Nephron (organoid): ENCODE measurements at regions not wholly inside any gene's neighbourhood (a gene's known extent, or its start where the extent isn't known, plus 50 kb on each side); places are given as distances from the start of the nearest gene placed in this dataset.
A peak's percentile ranks its signal among the peaks of the same experiment; 100 is the strongest.

Experiments used
- H3K27ac Mint-ChIP-seq, 3 experiments: 2 replicates each; pipeline ENCODE4 v1.8.0; 2020; ENCODE audit warnings: mixed read lengths in 3 of 3, mild to moderate bottlenecking in 2 of 3, moderate library complexity in 1 of 3
- H3K27me3 Mint-ChIP-seq: 2 replicates; pipeline ENCODE4 v1.8.0; 2021; ENCODE audit warnings: low read depth, mild to moderate bottlenecking, moderate library complexity, mixed read lengths
- H3K36me3 Mint-ChIP-seq: 2 replicates; pipeline ENCODE4 v1.8.0; 2020; ENCODE audit warnings: low read depth, mixed read lengths
- H3K4me1 Mint-ChIP-seq: 2 replicates; pipeline ENCODE4 v1.8.0; 2020; ENCODE audit warnings: mixed read lengths
- H3K4me3 Mint-ChIP-seq, 3 experiments: 2 replicates each; pipeline ENCODE4 v1.8.0; 2020; ENCODE audit warnings: mild to moderate bottlenecking in 3 of 3, mixed read lengths in 3 of 3, moderate library complexity in 2 of 3
- H3K9me3 Mint-ChIP-seq: 2 replicates; pipeline ENCODE4 v1.8.0; 2020; ENCODE audit warnings: mixed read lengths
- TF ChIP-seq, protein P1 (sequence below), 3 experiments: fragments of 200-600 bp; sonication (generic); IDR thresholded peaks; one replicate each; pipeline ENCODE4 v1.5.0; 2021; ENCODE audit warnings: antibody characterized with exemption in 3 of 3; ENCODE audit not compliant: unreplicated experiment in 3 of 3

DNA sequence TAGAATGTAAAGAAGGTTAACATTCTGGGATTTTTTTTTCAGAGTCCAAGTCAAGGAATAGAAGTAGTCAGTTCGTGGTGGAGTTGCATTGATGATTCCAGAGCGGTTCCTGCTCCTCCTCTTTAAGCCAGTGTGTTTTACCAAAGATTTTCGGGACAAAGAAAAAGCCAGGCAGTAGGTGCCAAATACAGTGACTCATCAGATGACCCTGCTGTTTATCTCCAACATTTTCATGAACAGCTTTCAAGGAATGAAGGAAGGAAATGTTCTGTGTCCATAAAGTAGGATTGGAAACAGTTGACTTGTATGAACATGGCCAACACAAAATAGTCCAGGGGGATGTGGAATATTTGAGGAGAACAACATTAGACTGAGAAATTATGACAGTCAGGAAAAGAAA is 142.4 kb upstream of the TMC3 start:
- Mint-ChIP-seq H3K4me3 (no peak overlapping the region), H3K27ac (peak overlapping the region; percentile 5 to 47 (median 24)), H3K9me3 (peaks cover 3% of the 10 kb centered on the region), H3K27me3 (no peaks in the 10 kb centered on the region), H3K36me3 (no peaks in the 10 kb centered on the region), H3K4me1 (peaks cover 24% of the 10 kb centered on the region)
- TF ChIP-seq, protein P1, sequence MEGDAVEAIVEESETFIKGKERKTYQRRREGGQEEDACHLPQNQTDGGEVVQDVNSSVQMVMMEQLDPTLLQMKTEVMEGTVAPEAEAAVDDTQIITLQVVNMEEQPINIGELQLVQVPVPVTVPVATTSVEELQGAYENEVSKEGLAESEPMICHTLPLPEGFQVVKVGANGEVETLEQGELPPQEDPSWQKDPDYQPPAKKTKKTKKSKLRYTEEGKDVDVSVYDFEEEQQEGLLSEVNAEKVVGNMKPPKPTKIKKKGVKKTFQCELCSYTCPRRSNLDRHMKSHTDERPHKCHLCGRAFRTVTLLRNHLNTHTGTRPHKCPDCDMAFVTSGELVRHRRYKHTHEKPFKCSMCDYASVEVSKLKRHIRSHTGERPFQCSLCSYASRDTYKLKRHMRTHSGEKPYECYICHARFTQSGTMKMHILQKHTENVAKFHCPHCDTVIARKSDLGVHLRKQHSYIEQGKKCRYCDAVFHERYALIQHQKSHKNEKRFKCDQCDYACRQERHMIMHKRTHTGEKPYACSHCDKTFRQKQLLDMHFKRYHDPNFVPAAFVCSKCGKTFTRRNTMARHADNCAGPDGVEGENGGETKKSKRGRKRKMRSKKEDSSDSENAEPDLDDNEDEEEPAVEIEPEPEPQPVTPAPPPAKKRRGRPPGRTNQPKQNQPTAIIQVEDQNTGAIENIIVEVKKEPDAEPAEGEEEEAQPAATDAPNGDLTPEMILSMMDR (IDR thresholded peaks at IDR 0.05; ENCODE audit: unreplicated experiment in 3 of 3) = no peak

DNA sequence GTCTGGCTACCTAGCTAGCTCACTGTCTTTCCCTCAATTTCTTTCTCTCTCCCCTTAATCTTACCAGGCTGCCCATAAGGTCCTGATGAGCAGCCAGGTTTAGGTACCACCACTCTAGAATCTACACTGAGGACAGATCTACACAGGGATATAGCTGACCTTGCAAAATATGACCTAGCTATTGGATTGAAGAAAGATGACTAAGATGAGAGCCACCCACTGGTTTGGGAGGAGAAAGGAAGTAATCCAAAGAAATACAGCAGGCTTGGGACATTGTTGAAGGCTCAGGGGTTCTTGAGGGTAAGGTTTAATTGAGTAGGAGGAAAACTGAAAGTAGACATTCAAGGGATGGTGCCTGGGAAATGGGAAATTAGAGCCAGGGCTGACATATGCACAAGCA is 142.0 kb upstream of the TMC3 start:
- no peaks in the 10 kb centered on the region for H3K27me3 Mint-ChIP-seq
- no peak overlapping the region for H3K4me3 Mint-ChIP-seq
- H3K9me3 Mint-ChIP-seq = peaks cover 3% of the 10 kb centered on the region
- TF ChIP-seq, protein P1 (IDR thresholded peaks at IDR 0.05; ENCODE audit: unreplicated experiment in 3 of 3) = no peak
- H3K27ac Mint-ChIP-seq = peak overlapping the region; percentile 5 to 47 (median 24)
- no peaks in the 10 kb centered on the region for H3K36me3 Mint-ChIP-seq
- peaks cover 29% of the 10 kb centered on the region for H3K4me1 Mint-ChIP-seq

DNA sequence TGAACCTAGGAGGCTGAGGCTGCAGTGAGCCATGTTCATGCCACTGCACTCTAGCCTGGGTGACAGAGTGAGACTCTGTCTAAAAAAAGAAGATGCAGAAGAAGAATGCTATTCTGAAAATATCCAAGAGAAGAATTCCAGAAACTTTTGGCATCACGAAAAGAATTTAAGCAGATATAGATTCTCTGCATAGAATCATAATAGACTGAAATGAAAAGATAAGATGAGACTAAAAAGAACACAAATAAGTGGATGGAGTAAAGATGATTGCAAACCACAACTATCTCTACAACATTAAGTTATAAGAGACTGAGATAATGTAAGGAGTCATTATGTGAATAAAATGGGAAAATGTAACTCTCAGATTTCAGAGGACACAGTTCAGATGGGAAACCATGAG is 140.7 kb upstream of the TMC3 start:
- Mint-ChIP-seq H3K27ac (peak overlapping the region in 2 of 3 experiments; percentile 4 to 10), H3K27me3 (no peaks in the 10 kb centered on the region), H3K4me3 (no peak overlapping the region), H3K36me3 (no peaks in the 10 kb centered on the region), H3K4me1 (peaks cover 40% of the 10 kb centered on the region), H3K9me3 (peaks cover 3% of the 10 kb centered on the region)
- TF ChIP-seq, protein P1 (IDR thresholded peaks at IDR 0.05; ENCODE audit: unreplicated experiment in 3 of 3) = no peak

DNA sequence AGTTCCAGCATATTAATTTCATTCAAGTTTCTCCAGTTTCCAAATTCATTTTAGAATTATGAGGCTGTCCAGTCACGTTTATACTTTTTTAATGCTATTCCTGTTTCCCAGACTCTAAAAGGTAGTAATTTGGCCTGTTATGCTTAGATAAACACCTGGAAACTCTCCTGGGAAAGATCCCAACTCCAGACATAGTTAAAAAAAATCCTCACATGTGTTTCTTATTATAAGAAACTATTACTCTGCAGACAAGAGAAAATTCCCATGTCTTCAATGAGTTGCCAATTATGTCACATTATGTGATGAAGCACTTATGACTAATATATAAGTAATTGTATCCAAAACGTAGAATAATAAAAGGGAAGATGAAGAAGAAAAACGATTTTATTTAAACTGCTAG is 137.1 kb upstream of the TMC3 start:
- Mint-ChIP-seq H3K27me3 (no peaks in the 10 kb centered on the region), H3K4me3 (no peak overlapping the region), H3K27ac (peak overlapping the region; percentile 41 to 77 (median 60)), H3K9me3 (peaks cover 3% of the 10 kb centered on the region), H3K36me3 (no peaks in the 10 kb centered on the region), H3K4me1 (peaks cover 35% of the 10 kb centered on the region)
- TF ChIP-seq, protein P1 (IDR thresholded peaks at IDR 0.05; ENCODE audit: unreplicated experiment in 3 of 3) = no peak

DNA sequence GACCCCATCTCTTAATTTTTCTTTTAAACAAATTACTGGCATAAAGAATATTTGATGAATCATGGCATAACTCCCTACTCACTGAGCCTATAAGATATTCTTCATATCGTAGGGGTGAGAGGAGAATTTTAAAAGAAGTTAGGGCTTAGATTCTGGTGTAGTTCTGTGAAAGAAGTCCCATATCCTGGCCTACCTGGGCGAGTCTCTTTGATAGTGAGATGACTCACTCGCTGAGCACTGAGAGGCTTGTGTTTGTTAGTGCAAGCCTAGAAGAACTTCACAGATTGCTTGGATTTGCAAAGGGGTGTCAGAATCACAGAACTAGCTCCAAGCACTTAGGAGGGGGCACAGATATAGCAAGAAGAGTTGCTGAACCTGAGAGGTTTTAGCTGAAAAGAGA is 133.8 kb upstream of the TMC3 start:
- Mint-ChIP-seq H3K36me3 (no peaks in the 10 kb centered on the region), H3K9me3 (no peaks in the 10 kb centered on the region), H3K4me3 (no peak overlapping the region), H3K4me1 (peaks cover 21% of the 10 kb centered on the region), H3K27me3 (no peaks in the 10 kb centered on the region), H3K27ac (no peak overlapping the region)
- TF ChIP-seq, protein P1 (IDR thresholded peaks at IDR 0.05; ENCODE audit: unreplicated experiment in 3 of 3) = no peak

DNA sequence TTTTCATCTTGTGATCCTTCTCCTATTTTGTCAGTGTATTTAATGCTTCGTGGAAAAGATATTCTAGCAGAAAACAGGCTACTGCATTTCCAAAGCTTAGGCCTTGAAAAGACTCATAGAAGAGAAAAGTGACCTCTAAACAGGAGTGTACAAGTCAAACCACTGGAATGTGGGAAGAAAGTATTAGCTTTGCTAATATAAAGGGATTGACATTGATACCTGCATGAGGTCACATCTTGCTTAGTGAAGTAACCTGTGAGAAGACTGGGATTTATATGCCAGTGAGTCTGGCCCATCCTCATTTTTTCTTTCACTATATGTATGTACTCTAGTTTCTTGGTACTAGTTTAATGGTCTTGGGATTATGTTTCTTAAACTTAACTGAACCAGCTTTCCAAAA is 132.9 kb upstream of the TMC3 start:
- peaks cover 4% of the 10 kb centered on the region for H3K27me3 Mint-ChIP-seq
- TF ChIP-seq, protein P1 (IDR thresholded peaks at IDR 0.05; ENCODE audit: unreplicated experiment in 3 of 3) = no peak
- no peak overlapping the region for H3K4me3 Mint-ChIP-seq
- no peak overlapping the region for H3K27ac Mint-ChIP-seq
- H3K4me1 Mint-ChIP-seq = peaks cover 16% of the 10 kb centered on the region
- H3K9me3 Mint-ChIP-seq = peaks cover 3% of the 10 kb centered on the region
- H3K36me3 Mint-ChIP-seq = no peaks in the 10 kb centered on the region
